Breast epithelium (tissue), 3 donors: ENCODE measurements at regions not wholly inside any gene's neighbourhood (a gene's known extent, or its start where the extent isn't known, plus 50 kb on each side); places are given as distances from the start of the nearest gene placed in this dataset.

Source experiments
- CTCF ChIP-seq, 3 donors: fragments of 450-650 bp; IDR thresholded peaks; one replicate each; pipeline ENCODE4 v1.5.1; 2016 to 2017; ENCODE audit warnings: antibody characterized with exemption in 3 of 3, mild to moderate bottlenecking in 3 of 3, moderate library complexity in 3 of 3
- POLR2AphosphoS5 ChIP-seq, 3 donors: sonication (generic); formaldehyde crosslinking; IDR thresholded peaks; one replicate each; pipeline ENCODE4 v1.6.1; 2017; ENCODE audit warnings: antibody characterized with exemption in 3 of 3

GRCh38 chr5:40021007-40021406 lies 596.2 kb upstream of the DAB2 start:
- TF ChIP-seq CTCF (IDR thresholded peaks at IDR 0.05), result no peak
- no peak for TF ChIP-seq POLR2AphosphoS5 (IDR thresholded peaks at IDR 0.05)
